Mucosa of rectum (tissue), 2 donors: ENCODE measurements at regions not wholly inside any gene's neighbourhood (a gene's known extent, or its start where the extent isn't known, plus 50 kb on each side); places are given as distances from the start of the nearest gene placed in this dataset.

ENCODE experiments used
- H3K27ac ChIP-seq, 2 donors: one replicate each; pipeline ENCODE4 v1.7.0; 2013; ENCODE audit warnings: inconsistent platforms in 2 of 2, low read depth in 2 of 2, low read length in 2 of 2
- H3K27me3 ChIP-seq, 2 donors: one replicate each; pipeline ENCODE4 v1.7.0; 2013; ENCODE audit warnings: low read length in 2 of 2; ENCODE audit not compliant: control insufficient read depth in 2 of 2, insufficient read depth in 2 of 2
- H3K36me3 ChIP-seq, 2 donors: one replicate each; pipeline ENCODE4 v1.7.0; 2013; ENCODE audit warnings: low read length in 2 of 2; ENCODE audit not compliant: control insufficient read depth in 2 of 2, insufficient read depth in 2 of 2
- H3K4me1 ChIP-seq, 2 donors: one replicate each; pipeline ENCODE4 v1.7.0; 2013; ENCODE audit warnings: low read length in 2 of 2, mild to moderate bottlenecking in 1 of 2; ENCODE audit not compliant: control insufficient read depth in 2 of 2, insufficient read depth in 2 of 2
- H3K4me3 ChIP-seq, 2 donors: one replicate each; pipeline ENCODE4 v1.7.0; 2013; ENCODE audit warnings: low read length in 2 of 2
- H3K9ac ChIP-seq, 2 donors: one replicate each; pipeline ENCODE4 v1.7.0; 2013; ENCODE audit warnings: low read length in 2 of 2, low read depth in 1 of 2, mild to moderate bottlenecking in 1 of 2
- H3K9me3 ChIP-seq, 2 donors: one replicate each; pipeline ENCODE4 v1.7.0; 2013; ENCODE audit warnings: low read length in 2 of 2; ENCODE audit not compliant: control insufficient read depth in 2 of 2
- donor health status: healthy.
- donor health status: Normal muscosa, but diverticular disease.

- H3K36me3 ChIP-seq, result no peaks in the 10 kb centered on the region
- H3K4me1 ChIP-seq, result no peaks in the 10 kb centered on the region
- no peak overlapping the region for H3K27ac ChIP-seq
- H3K4me3 ChIP-seq, result no peak overlapping the region
- no peaks in the 10 kb centered on the region for H3K9me3 ChIP-seq
- no peak overlapping the region for H3K9ac ChIP-seq
- no peaks in the 10 kb centered on the region for H3K27me3 ChIP-seq
Measured at GRCh38 chr6:141216726-141217125, 916.0 kb upstream of the GJE1 start.

- H3K27ac ChIP-seq, result no peak overlapping the region
- H3K9ac ChIP-seq, result no peak overlapping the region
- H3K4me1 ChIP-seq, result no peaks in the 10 kb centered on the region
- H3K36me3 ChIP-seq, result no peaks in the 10 kb centered on the region
- H3K4me3 ChIP-seq, result no peak overlapping the region
- H3K9me3 ChIP-seq, result no peaks in the 10 kb centered on the region
- H3K27me3 ChIP-seq, result no peaks in the 10 kb centered on the region
Measured at GRCh38 chr6:141212296-141212695, 920.4 kb upstream of the GJE1 start.

- no peaks in the 10 kb centered on the region for H3K36me3 ChIP-seq
- no peaks in the 10 kb centered on the region for H3K27me3 ChIP-seq
- H3K4me1 ChIP-seq, result no peaks in the 10 kb centered on the region
- no peaks in the 10 kb centered on the region for H3K9me3 ChIP-seq
- no peak overlapping the region for H3K4me3 ChIP-seq
- H3K27ac ChIP-seq, result no peak overlapping the region
- no peak overlapping the region for H3K9ac ChIP-seq
Measured at GRCh38 chr6:141211845-141212244, 920.9 kb upstream of the GJE1 start.

GRCh38 chr6:141210901-141211300 lies 921.8 kb upstream of the GJE1 start:
- Histone ChIP-seq H3K4me1 (no peaks in the 10 kb centered on the region), H3K9ac (no peak overlapping the region), H3K27me3 (no peaks in the 10 kb centered on the region), H3K4me3 (no peak overlapping the region), H3K27ac (no peak overlapping the region), H3K9me3 (no peaks in the 10 kb centered on the region), H3K36me3 (no peaks in the 10 kb centered on the region)

GRCh38 chr6:141209890-141210289 lies 922.8 kb upstream of the GJE1 start:
- H3K27ac ChIP-seq, result no peak overlapping the region
- H3K4me1 ChIP-seq, result no peaks in the 10 kb centered on the region
- H3K9ac ChIP-seq, result no peak overlapping the region
- no peaks in the 10 kb centered on the region for H3K27me3 ChIP-seq
- no peak overlapping the region for H3K4me3 ChIP-seq
- no peaks in the 10 kb centered on the region for H3K36me3 ChIP-seq
- H3K9me3 ChIP-seq, result no peaks in the 10 kb centered on the region

- no peaks in the 10 kb centered on the region for H3K4me1 ChIP-seq
- no peak overlapping the region for H3K27ac ChIP-seq
- no peaks in the 10 kb centered on the region for H3K36me3 ChIP-seq
- H3K9ac ChIP-seq, result no peak overlapping the region
- no peaks in the 10 kb centered on the region for H3K9me3 ChIP-seq
- H3K27me3 ChIP-seq, result no peaks in the 10 kb centered on the region
- H3K4me3 ChIP-seq, result no peak overlapping the region
Measured at GRCh38 chr6:141208101-141208500, 924.6 kb upstream of the GJE1 start.

- no peaks in the 10 kb centered on the region for H3K4me1 ChIP-seq
- no peaks in the 10 kb centered on the region for H3K36me3 ChIP-seq
- H3K4me3 ChIP-seq, result no peak overlapping the region
- H3K9me3 ChIP-seq, result no peaks in the 10 kb centered on the region
- no peak overlapping the region for H3K9ac ChIP-seq
- H3K27me3 ChIP-seq, result no peaks in the 10 kb centered on the region
- no peak overlapping the region for H3K27ac ChIP-seq
Measured at GRCh38 chr6:141203902-141204575, 928.7 kb upstream of the GJE1 start.

- Histone ChIP-seq H3K27ac (no peak overlapping the region), H3K9ac (no peak overlapping the region), H3K27me3 (no peaks in the 10 kb centered on the region), H3K4me1 (no peaks in the 10 kb centered on the region), H3K9me3 (no peaks in the 10 kb centered on the region), H3K36me3 (no peaks in the 10 kb centered on the region), H3K4me3 (no peak overlapping the region)
Measured at GRCh38 chr6:141202626-141203025, 930.1 kb upstream of the GJE1 start.

- H3K4me3 ChIP-seq, result no peak overlapping the region
- H3K9me3 ChIP-seq, result no peaks in the 10 kb centered on the region
- H3K27ac ChIP-seq, result no peak overlapping the region
- no peaks in the 10 kb centered on the region for H3K4me1 ChIP-seq
- H3K36me3 ChIP-seq, result no peaks in the 10 kb centered on the region
- H3K9ac ChIP-seq, result no peak overlapping the region
- no peaks in the 10 kb centered on the region for H3K27me3 ChIP-seq
Measured at GRCh38 chr6:141199074-141199473, 933.7 kb upstream of the GJE1 start.

GRCh38 chr6:141195251-141195832 lies 937.4 kb upstream of the GJE1 start:
- no peaks in the 10 kb centered on the region for H3K4me1 ChIP-seq
- no peaks in the 10 kb centered on the region for H3K9me3 ChIP-seq
- no peak overlapping the region for H3K4me3 ChIP-seq
- no peak overlapping the region for H3K9ac ChIP-seq
- H3K27ac ChIP-seq, result no peak overlapping the region
- H3K36me3 ChIP-seq, result no peaks in the 10 kb centered on the region
- H3K27me3 ChIP-seq, result no peaks in the 10 kb centered on the region
